Parathyroid adenoma (tissue), 2 donors: ENCODE measurements at regions not wholly inside any gene's neighbourhood (a gene's known extent, or its start where the extent isn't known, plus 50 kb on each side); places are given as distances from the start of the nearest gene placed in this dataset.
A peak's percentile ranks its signal among the peaks of the same experiment; 100 is the strongest.
"Not testable (repeated sequence)": the region's sequence is repeated elsewhere in the genome, so short reads cannot be mapped to it uniquely, and the experiment has no call there.

Experiments used
- H2AFZ ChIP-seq: fragments of 300-600 bp; sonication (generic); one replicate; pipeline ENCODE4 v1.7.0; 2017; ENCODE audit warnings: antibody characterized with exemption, mild to moderate bottlenecking
- H3K27ac ChIP-seq: fragments of 300-600 bp; sonication (generic); one replicate; pipeline ENCODE4 v1.7.0; 2017
- H3K27me3 ChIP-seq: fragments of 300-600 bp; sonication (generic); one replicate; pipeline ENCODE4 v1.7.0; 2017; ENCODE audit warnings: low read length; ENCODE audit not compliant: control insufficient read depth, insufficient read depth
- H3K36me3 ChIP-seq: fragments of 300-600 bp; sonication (generic); one replicate; pipeline ENCODE4 v1.7.0; 2017; ENCODE audit warnings: low read length; ENCODE audit not compliant: control insufficient read depth, insufficient read depth
- H3K4me1 ChIP-seq: fragments of 300-600 bp; sonication (generic); one replicate; pipeline ENCODE4 v1.7.0; 2017; ENCODE audit warnings: control low read depth
- H3K4me2 ChIP-seq: fragments of 300-600 bp; sonication (generic); one replicate; pipeline ENCODE4 v1.7.0; 2017; ENCODE audit warnings: low read length
- H3K4me3 ChIP-seq: fragments of 300-600 bp; sonication (generic); one replicate; pipeline ENCODE4 v1.7.0; 2017; ENCODE audit warnings: low read depth, low read length
- H3K79me2 ChIP-seq: fragments of 300-600 bp; sonication (generic); one replicate; pipeline ENCODE4 v1.7.0; 2017; ENCODE audit warnings: control low read depth
- H3K9ac ChIP-seq: fragments of 300-600 bp; sonication (generic); one replicate; pipeline ENCODE4 v1.7.0; 2017; ENCODE audit warnings: mild to moderate bottlenecking
- H3K9me3 ChIP-seq: fragments of 300-600 bp; sonication (generic); one replicate; pipeline ENCODE4 v1.7.0; 2017; ENCODE audit warnings: low read length; ENCODE audit not compliant: control insufficient read depth
- CTCF ChIP-seq: fragments of 300-600 bp; sonication (generic); IDR thresholded peaks from one replicate; pipeline ENCODE4 v1.7.0; 2017; ENCODE audit warnings: antibody characterized with exemption, mild to moderate bottlenecking
- donor health status: primary hyperparathyroidism.

GRCh38 chr1:197991594-197991993 lies 74.4 kb downstream of the LHX9 start:
- no peaks in the 10 kb centered on the region for H3K9me3 ChIP-seq
- H3K9ac ChIP-seq: no peak overlapping the region
- no peaks in the 10 kb centered on the region for H3K36me3 ChIP-seq
- H3K4me3 ChIP-seq: no peak overlapping the region
- H3K27ac ChIP-seq: no peak overlapping the region
- no peaks in the 10 kb centered on the region for H3K79me2 ChIP-seq
- H3K4me1 ChIP-seq: no peaks in the 10 kb centered on the region
- no peak overlapping the region for H2AFZ ChIP-seq
- no peaks in the 10 kb centered on the region for H3K27me3 ChIP-seq
- no peak for TF ChIP-seq CTCF
- H3K4me2 ChIP-seq: no peak overlapping the region

DNA sequence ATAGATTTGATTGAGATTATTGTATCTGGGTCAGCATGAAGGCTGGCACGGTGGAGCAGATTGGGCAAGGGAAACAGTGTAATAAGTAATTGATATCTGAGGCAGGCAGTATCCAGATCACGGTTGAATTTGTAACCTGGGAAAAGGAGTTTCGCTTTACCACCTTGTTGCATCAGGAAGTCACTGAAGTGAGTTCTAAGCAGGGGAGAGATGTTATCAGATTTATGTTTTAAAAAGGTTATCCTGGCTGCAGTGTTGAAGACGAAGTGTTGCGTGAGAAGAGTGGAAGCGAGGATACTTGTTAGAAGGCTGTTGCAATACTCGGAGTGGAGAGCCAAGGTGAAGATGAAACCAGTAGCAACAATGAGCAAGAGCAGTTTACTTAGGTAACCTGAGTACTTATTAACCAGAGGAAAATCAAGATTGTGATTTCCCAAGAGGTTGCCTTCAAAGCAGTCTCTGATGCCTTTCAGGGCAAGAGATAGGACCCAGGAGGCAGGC lies 77.8 kb downstream of the LHX9 start:
- Histone ChIP-seq H3K4me2 (peak overlapping the region; percentile 31), H3K9me3 (no peaks in the 10 kb centered on the region), H3K27ac (no peak overlapping the region), H2AFZ (no peak overlapping the region), H3K4me3 (peak overlapping the region; percentile 23), H3K36me3 (no peaks in the 10 kb centered on the region), H3K4me1 (no peaks in the 10 kb centered on the region), H3K9ac (no peak overlapping the region), H3K27me3 (no peaks in the 10 kb centered on the region), H3K79me2 (no peaks in the 10 kb centered on the region)
- TF ChIP-seq CTCF: no peak

DNA sequence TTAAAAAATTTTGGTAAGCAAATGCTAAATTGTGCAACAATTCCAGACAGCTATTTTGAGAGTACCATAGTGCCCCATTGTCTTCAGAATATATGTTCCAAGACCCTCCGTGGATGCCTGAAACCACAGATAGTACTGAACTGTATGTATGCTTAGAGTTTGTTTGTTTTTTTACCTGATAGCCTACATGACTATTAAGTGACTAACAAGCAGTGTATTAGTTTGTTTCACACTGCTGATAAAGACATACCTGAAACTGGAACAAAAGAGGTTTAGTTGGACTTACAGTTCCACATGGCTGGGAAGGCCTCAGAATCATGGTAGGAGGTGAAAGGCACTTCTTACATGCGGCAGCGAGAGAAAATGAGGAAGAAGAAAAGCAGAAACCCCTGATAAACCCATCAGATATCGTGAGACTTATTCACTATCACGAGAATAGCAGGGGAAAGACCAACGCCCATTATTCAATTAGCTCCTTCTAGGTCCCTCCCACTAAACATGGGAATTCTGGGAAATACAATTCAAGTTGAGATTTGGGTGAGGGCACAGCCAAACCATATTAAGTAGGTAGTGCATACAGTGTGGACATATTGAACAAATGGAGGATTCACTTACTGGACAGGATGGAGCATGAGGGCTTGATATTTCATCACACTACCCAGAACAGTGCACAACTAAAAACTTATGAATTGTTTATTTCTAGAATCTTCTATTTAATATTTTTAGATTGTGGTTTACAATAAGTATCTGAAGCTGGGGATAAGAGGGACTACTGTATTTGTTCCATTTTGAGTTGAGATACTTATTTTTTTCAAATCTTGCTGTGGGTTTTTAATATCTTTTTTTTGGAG lies 78.5 kb downstream of the LHX9 start:
- Histone ChIP-seq H3K9me3 (no peaks in the 10 kb centered on the region), H3K4me3 (no peak overlapping the region), H3K27me3 (no peaks in the 10 kb centered on the region), H3K27ac (no peak overlapping the region), H2AFZ (no peak overlapping the region), H3K4me2 (no peak overlapping the region), H3K9ac (no peak overlapping the region), H3K36me3 (no peaks in the 10 kb centered on the region), H3K4me1 (no peaks in the 10 kb centered on the region), H3K79me2 (no peaks in the 10 kb centered on the region)
- no peak for TF ChIP-seq CTCF

DNA sequence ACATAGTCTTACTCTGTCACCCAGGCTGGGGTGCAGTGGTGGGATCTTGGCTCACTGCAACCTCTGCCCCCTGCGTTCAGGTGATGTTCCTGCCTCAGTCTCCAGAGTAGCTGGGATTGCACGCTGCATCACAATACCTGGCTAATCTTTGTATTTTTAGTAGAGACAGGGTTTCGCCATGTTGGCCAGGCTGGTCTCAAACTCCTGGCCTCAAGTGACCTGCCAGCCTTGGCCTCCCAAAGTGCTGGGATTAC lies 79.0 kb downstream of the LHX9 start:
- H3K9me3 ChIP-seq, H3K27me3 ChIP-seq, H3K9ac ChIP-seq, H2AFZ ChIP-seq, H3K4me2 ChIP-seq, H3K4me1 ChIP-seq, H3K36me3 ChIP-seq, H3K27ac ChIP-seq, H3K4me3 ChIP-seq, H3K79me2 ChIP-seq: not testable (repeated sequence)

GRCh38 chr1:197998110-197998509 lies 80.9 kb downstream of the LHX9 start:
- Histone ChIP-seq H3K9me3 (no peaks in the 10 kb centered on the region), H3K27ac (no peak overlapping the region)
- no peak for TF ChIP-seq CTCF

More at GRCh38 chr1:197998110-197998509, 80.9 kb downstream of the LHX9 start:
- H3K9ac ChIP-seq: no peak overlapping the region
- no peaks in the 10 kb centered on the region for H3K36me3 ChIP-seq
- no peaks in the 10 kb centered on the region for H3K27me3 ChIP-seq
- H3K4me2 ChIP-seq: no peak overlapping the region
- no peak overlapping the region for H2AFZ ChIP-seq
- H3K79me2 ChIP-seq: no peaks in the 10 kb centered on the region
- H3K4me1 ChIP-seq: no peaks in the 10 kb centered on the region
- no peak overlapping the region for H3K4me3 ChIP-seq
